HCT116 (cell line): ENCODE measurements at regions not wholly inside any gene's neighbourhood (a gene's known extent, or its start where the extent isn't known, plus 50 kb on each side); places are given as distances from the start of the nearest gene placed in this dataset.

Source experiments
- ATAC-seq: fragments of 200-7000 bp; cut with Tn5 transposase; 2 replicates; pipeline ENCODE4 v1.9.1; 2020; ENCODE audit warnings: mild to moderate bottlenecking, moderate library complexity
- BruUV-seq: library from RNA; stranded (reverse); fragments of 400-500 nt; replicated peaks from 2 replicates; lab custom pipeline; 2021; lab: Mats Ljungman, UMichigan
- CTCF ChIA-PET: fragments of 300-600 bp; sonication (Branson Sonifier 250); formaldehyde crosslinking; loops from one replicate; lab custom pipeline; 2021; ENCODE audit warnings: antibody characterized with exemption; lab: Charles Lee
- POLR2A ChIA-PET: fragments of 300-600, 350-600 bp; sonication (Branson Sonifier 250); formaldehyde crosslinking; loops from one replicate; lab custom pipeline; 2021; ENCODE audit warnings: antibody characterized with exemption; lab: Charles Lee
- RAD21 ChIA-PET, 2 experiments: fragments of 300-600 bp; sonication (Branson Sonifier 250); formaldehyde crosslinking; loops; one replicate each; lab custom pipeline; 2023; ENCODE audit warnings: low total read pairs in 2 of 2; ENCODE audit not compliant: uncharacterized antibody in 2 of 2, unreplicated experiment in 2 of 2, low non-redundant PET in 1 of 2; lab: Charles Lee
- DNase-seq: peaks from one replicate; pipeline ENCODE4 v3.0.0-alpha.2; 2010; ENCODE audit warnings: low read depth, low spot score
- H2AFZ ChIP-seq: fragments of 200-600 bp; shearing (Covaris generic), sonication (generic); 2 replicates; pipeline ENCODE4 v1.6.1; 2017; ENCODE audit warnings: low read depth, mixed run types, mixed read lengths, antibody characterized with exemption, low read length; ENCODE audit not compliant: poor library complexity, severe bottlenecking
- H3K27ac ChIP-seq: 2 replicates; pipeline ENCODE4 v1.5.1; 2012; ENCODE audit warnings: low read depth, low read length
- H3K27me3 ChIP-seq: fragments of 200-600 bp; sonication (generic); 2 replicates; pipeline ENCODE4 v1.6.1; 2016; ENCODE audit warnings: mixed run types, low read length, mixed read lengths; ENCODE audit not compliant: insufficient read depth
- H3K36me3 ChIP-seq, 2 experiments: fragments of 200-500 bp in 1 of 2; fragments of 200-600 bp in 1 of 2; sonication (Bioruptor generic) in 1 of 2; sonication (generic) in 1 of 2; 2 replicates each; pipeline versions ENCODE4 v1.5.1 to v1.6.1; 2014 to 2016; ENCODE audit warnings: low read length in 2 of 2, inconsistent platforms in 1 of 2, mixed read lengths in 1 of 2, mixed run types in 1 of 2; ENCODE audit not compliant: insufficient read depth in 2 of 2, control insufficient read depth in 1 of 2
- H3K4me1 ChIP-seq, 2 experiments: fragments of 200-600 bp in 1 of 2; sonication (generic) in 1 of 2; 2 replicates each; pipeline versions ENCODE4 v1.5.1 to v1.6.1; 2012 to 2017; ENCODE audit warnings: low read length in 2 of 2, inconsistent platforms in 1 of 2, mild to moderate bottlenecking in 1 of 2, mixed read lengths in 1 of 2, mixed run types in 1 of 2, moderate library complexity in 1 of 2; ENCODE audit not compliant: insufficient read depth in 2 of 2, control insufficient read depth in 1 of 2
- H3K4me2 ChIP-seq: fragments of 200-600 bp; sonication (generic); 2 replicates; pipeline ENCODE4 v1.6.1; 2017; ENCODE audit warnings: mixed run types, low read length, mixed read lengths
- H3K4me3 ChIP-seq, 2 experiments: fragments of 200-600 bp in 1 of 2; sonication (generic) in 1 of 2; replicated peaks in 1 of 2; 2 replicates each; pipeline ENCODE4 v1.5.1; 2011 to 2016; ENCODE audit warnings: low read length in 2 of 2, control low read depth in 1 of 2, low read depth in 1 of 2, mild to moderate bottlenecking in 1 of 2, mixed read lengths in 1 of 2, mixed run types in 1 of 2
- H3K79me2 ChIP-seq: fragments of 200-600 bp; sonication (generic); 2 replicates; pipeline ENCODE4 v1.6.1; 2017; ENCODE audit warnings: mild to moderate bottlenecking, mixed run types, low read length, moderate library complexity, mixed read lengths; ENCODE audit not compliant: insufficient read depth
- H3K9ac ChIP-seq: fragments of 200-600 bp; sonication (generic); 2 replicates; pipeline ENCODE4 v1.6.1; 2016; ENCODE audit warnings: low read length, mixed read lengths
- H3K9me2 ChIP-seq: fragments of 200-600 bp; sonication (generic), shearing (Covaris generic); 2 replicates; pipeline ENCODE4 v1.6.1; 2017; ENCODE audit warnings: mixed run types, mild to moderate bottlenecking, moderate library complexity; ENCODE audit not compliant: insufficient read depth
- H3K9me3 ChIP-seq, 2 experiments: fragments of 200-500 bp in 1 of 2; fragments of 200-600 bp in 1 of 2; sonication (Bioruptor generic) in 1 of 2; sonication (generic) in 1 of 2; 2 replicates each; pipeline ENCODE4 v1.6.1; 2014 to 2017; ENCODE audit warnings: low read length in 2 of 2, mixed read lengths in 2 of 2, inconsistent platforms in 1 of 2, low read depth in 1 of 2, mild to moderate bottlenecking in 1 of 2, mixed run types in 1 of 2, moderate library complexity in 1 of 2; ENCODE audit not compliant: control insufficient read depth in 1 of 2, insufficient read depth in 1 of 2
- H4K20me1 ChIP-seq: fragments of 200-600 bp; sonication (generic), shearing (Covaris generic); 2 replicates; pipeline ENCODE4 v1.6.1; 2017; ENCODE audit warnings: mixed run types, mild to moderate bottlenecking, moderate library complexity; ENCODE audit not compliant: insufficient read depth
- CBX3 ChIP-seq: IDR thresholded peaks from 2 replicates; pipeline ENCODE4 v1.6.1; 2012; ENCODE audit warnings: low read depth
- CEBPB ChIP-seq: IDR thresholded peaks from 2 replicates; pipeline ENCODE4 v1.6.1; 2012; ENCODE audit warnings: low read depth
- CTCF ChIP-seq, 3 experiments: fragments of 200-600 bp in 1 of 3; sonication (generic) in 1 of 3; IDR thresholded peaks in 2 of 3; conservative IDR thresholded peaks in 1 of 3; 2 replicates each; pipeline ENCODE4 v1.5.1; 2012 to 2017; ENCODE audit warnings: low read depth in 2 of 3, low read length in 2 of 3, antibody characterized with exemption in 1 of 3, borderline replicate concordance in 1 of 3, control low read depth in 1 of 3, mild to moderate bottlenecking in 1 of 3, mixed read lengths in 1 of 3, mixed run types in 1 of 3, moderate library complexity in 1 of 3; ENCODE audit not compliant: insufficient read depth in 1 of 3
- EGR1 ChIP-seq: IDR thresholded peaks from 2 replicates; pipeline ENCODE4 v1.6.1; 2012; ENCODE audit warnings: low read depth
- ELF1 ChIP-seq: IDR thresholded peaks from 2 replicates; pipeline ENCODE4 v1.6.1; 2012; ENCODE audit warnings: low read depth, borderline replicate concordance
- EZH2 ChIP-seq: fragments of 200-600 bp; sonication (generic); IDR thresholded peaks from 2 replicates; pipeline ENCODE4 v1.6.1; 2017; ENCODE audit warnings: antibody characterized with exemption, mixed run types
- EZH2phosphoT487 ChIP-seq: fragments of 200-600 bp; IDR thresholded peaks from 2 replicates; pipeline ENCODE4 v1.6.1; 2018; ENCODE audit warnings: antibody characterized with exemption, borderline replicate concordance
- FOSL1 ChIP-seq: IDR thresholded peaks from 2 replicates; pipeline ENCODE4 v1.6.1; 2012; ENCODE audit warnings: low read depth
- JUND ChIP-seq: IDR thresholded peaks from 2 replicates; pipeline ENCODE4 v1.6.1; 2012
- POLR2A ChIP-seq: IDR thresholded peaks from 2 replicates; pipeline ENCODE4 v1.7.0; 2011; ENCODE audit warnings: borderline replicate concordance; ENCODE audit not compliant: insufficient read depth, insufficient read length; ENCODE audit errors: extremely low read depth
- RAD21 ChIP-seq: IDR thresholded peaks from 2 replicates; pipeline ENCODE4 v1.6.1; 2012; ENCODE audit warnings: low read depth, mild to moderate bottlenecking
- SIN3A ChIP-seq: IDR thresholded peaks from 2 replicates; pipeline ENCODE4 v1.6.1; 2012; ENCODE audit warnings: low read depth
- TCF7L2 ChIP-seq: IDR thresholded peaks from 2 replicates; pipeline ENCODE4 v1.7.0; 2011; ENCODE audit warnings: borderline replicate concordance, inconsistent platforms; ENCODE audit not compliant: insufficient read depth, insufficient read length; ENCODE audit errors: extremely low read depth
- YY1 ChIP-seq: IDR thresholded peaks from 2 replicates; pipeline ENCODE4 v1.6.1; 2011; ENCODE audit warnings: low read length, low read depth, moderate library complexity, mild to moderate bottlenecking; ENCODE audit not compliant: insufficient replicate concordance; ENCODE audit errors: extremely low read depth
- ZBTB33 ChIP-seq: IDR thresholded peaks from 2 replicates; pipeline ENCODE4 v1.6.1; 2011; ENCODE audit warnings: mild to moderate bottlenecking, low read length, moderate library complexity; ENCODE audit not compliant: insufficient replicate concordance; ENCODE audit errors: extremely low read depth
- ZNF274 ChIP-seq: fragments of 200-500 bp; sonication (Bioruptor generic); IDR thresholded peaks from 2 replicates; pipeline ENCODE4 v1.6.1; 2014; ENCODE audit warnings: mild to moderate bottlenecking, low read depth, low read length, inconsistent platforms
- intact Hi-C: fragments of 100-400 bp; cut with micrococcal nuclease; formaldehyde crosslinking; loops from 2 replicates; pipeline ENCODE4 v1.10.0; 2022
- TF ChIP-seq, protein P1 (sequence below): IDR thresholded peaks from 2 replicates; pipeline ENCODE4 v1.6.1; 2012
- TF ChIP-seq, protein P2 (sequence below): IDR thresholded peaks from 2 replicates; pipeline ENCODE4 v1.6.1; 2012
- TF ChIP-seq, protein P3 (sequence below): IDR thresholded peaks from 2 replicates; pipeline ENCODE4 v1.6.1; 2012; ENCODE audit warnings: low read depth

DNA sequence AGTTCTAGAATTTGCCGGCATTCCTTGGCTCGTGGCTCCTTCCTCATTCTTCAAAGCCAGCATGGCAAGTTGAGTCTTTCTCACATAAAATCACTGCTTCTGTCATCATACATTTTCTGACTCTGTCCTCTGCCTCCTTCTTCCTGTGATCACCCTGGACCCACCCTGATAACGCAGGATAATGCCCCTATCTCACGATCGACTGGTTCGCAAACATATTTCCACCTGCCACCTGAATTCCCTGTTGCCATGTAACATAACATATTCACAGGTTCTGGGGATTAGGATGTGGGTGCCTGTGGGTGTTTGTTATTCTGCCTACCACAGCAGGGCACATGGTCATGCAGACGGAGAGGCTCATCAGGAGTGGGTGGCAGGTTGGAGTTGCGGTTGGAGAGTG lies 177.7 kb downstream of the NHLRC3 start:
- no TSS peak for BruUV-seq
- intact Hi-C loops: no loop called here
- CTCF ChIA-PET: no interaction called here
- Histone ChIP-seq H3K27ac (no peak overlapping the region), H3K9me2 (no peaks in the 10 kb centered on the region), H3K4me2 (no peak overlapping the region), H3K79me2 (no peaks in the 10 kb centered on the region), H3K9ac (no peak overlapping the region), H3K27me3 (peaks cover 2% of the 10 kb centered on the region; the same call in 1 of the 2 replicates), H4K20me1 (no peaks in the 10 kb centered on the region), H3K36me3 (no peaks in the 10 kb centered on the region), H3K4me3 (no peak overlapping the region), H3K4me1 (no peaks in the 10 kb centered on the region), H2AFZ (no peak overlapping the region), H3K9me3 (no peaks in the 10 kb centered on the region)
- no peak for ATAC-seq
- TF ChIP-seq YY1: no peak
- TF ChIP-seq POLR2A: no peak
- TF ChIP-seq TCF7L2: no peak
- no peak for TF ChIP-seq ZBTB33
- no peak for TF ChIP-seq JUND
- TF ChIP-seq CBX3: no peak
- TF ChIP-seq CEBPB: no peak
- no peak for TF ChIP-seq FOSL1
- no peak for TF ChIP-seq CTCF (IDR thresholded peaks at IDR 0.05 in 2 of 3, conservative IDR thresholded peaks at IDR 0.05 in 1 of 3; ENCODE audit: borderline replicate concordance in 1 of 3, insufficient read depth in 1 of 3, low read depth in 2 of 3, low read length in 2 of 3)
- no peak for TF ChIP-seq EGR1
- TF ChIP-seq, protein P1, sequence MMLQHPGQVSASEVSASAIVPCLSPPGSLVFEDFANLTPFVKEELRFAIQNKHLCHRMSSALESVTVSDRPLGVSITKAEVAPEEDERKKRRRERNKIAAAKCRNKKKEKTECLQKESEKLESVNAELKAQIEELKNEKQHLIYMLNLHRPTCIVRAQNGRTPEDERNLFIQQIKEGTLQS: no peak
- TF ChIP-seq EZH2phosphoT487: no peak
- TF ChIP-seq ZNF274: no peak
- TF ChIP-seq RAD21: no peak
- TF ChIP-seq, protein P2, sequence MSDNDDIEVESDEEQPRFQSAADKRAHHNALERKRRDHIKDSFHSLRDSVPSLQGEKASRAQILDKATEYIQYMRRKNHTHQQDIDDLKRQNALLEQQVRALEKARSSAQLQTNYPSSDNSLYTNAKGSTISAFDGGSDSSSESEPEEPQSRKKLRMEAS: no peak
- no peak for TF ChIP-seq EZH2
- TF ChIP-seq, protein P3, sequence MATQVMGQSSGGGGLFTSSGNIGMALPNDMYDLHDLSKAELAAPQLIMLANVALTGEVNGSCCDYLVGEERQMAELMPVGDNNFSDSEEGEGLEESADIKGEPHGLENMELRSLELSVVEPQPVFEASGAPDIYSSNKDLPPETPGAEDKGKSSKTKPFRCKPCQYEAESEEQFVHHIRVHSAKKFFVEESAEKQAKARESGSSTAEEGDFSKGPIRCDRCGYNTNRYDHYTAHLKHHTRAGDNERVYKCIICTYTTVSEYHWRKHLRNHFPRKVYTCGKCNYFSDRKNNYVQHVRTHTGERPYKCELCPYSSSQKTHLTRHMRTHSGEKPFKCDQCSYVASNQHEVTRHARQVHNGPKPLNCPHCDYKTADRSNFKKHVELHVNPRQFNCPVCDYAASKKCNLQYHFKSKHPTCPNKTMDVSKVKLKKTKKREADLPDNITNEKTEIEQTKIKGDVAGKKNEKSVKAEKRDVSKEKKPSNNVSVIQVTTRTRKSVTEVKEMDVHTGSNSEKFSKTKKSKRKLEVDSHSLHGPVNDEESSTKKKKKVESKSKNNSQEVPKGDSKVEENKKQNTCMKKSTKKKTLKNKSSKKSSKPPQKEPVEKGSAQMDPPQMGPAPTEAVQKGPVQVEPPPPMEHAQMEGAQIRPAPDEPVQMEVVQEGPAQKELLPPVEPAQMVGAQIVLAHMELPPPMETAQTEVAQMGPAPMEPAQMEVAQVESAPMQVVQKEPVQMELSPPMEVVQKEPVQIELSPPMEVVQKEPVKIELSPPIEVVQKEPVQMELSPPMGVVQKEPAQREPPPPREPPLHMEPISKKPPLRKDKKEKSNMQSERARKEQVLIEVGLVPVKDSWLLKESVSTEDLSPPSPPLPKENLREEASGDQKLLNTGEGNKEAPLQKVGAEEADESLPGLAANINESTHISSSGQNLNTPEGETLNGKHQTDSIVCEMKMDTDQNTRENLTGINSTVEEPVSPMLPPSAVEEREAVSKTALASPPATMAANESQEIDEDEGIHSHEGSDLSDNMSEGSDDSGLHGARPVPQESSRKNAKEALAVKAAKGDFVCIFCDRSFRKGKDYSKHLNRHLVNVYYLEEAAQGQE: no peak
- no peak for TF ChIP-seq ELF1
- TF ChIP-seq SIN3A: no peak
- POLR2A ChIA-PET: no interaction called here
- RAD21 ChIA-PET: no interaction called here
- DNase-seq: no peak
